BJ (cell line): ENCODE measurements at regions not wholly inside any gene's neighbourhood (a gene's known extent, or its start where the extent isn't known, plus 50 kb on each side); places are given as distances from the start of the nearest gene placed in this dataset.

Source experiments
- CTCF ChIA-PET: fragments of 350-600 bp; formaldehyde crosslinking; extraction: SDS; loops from one replicate; lab custom pipeline; 2021; ENCODE audit warnings: antibody characterized with exemption, inconsistent platforms; lab: Yijun Ruan, JAX
- POLR2A ChIA-PET: fragments of 300-600 bp; sonication (Branson Sonifier 250); formaldehyde crosslinking; extraction: SDS; loops from one replicate; lab custom pipeline; 2021; ENCODE audit warnings: antibody characterized with exemption; lab: Charles Lee
- DNase-seq: peaks from one replicate; pipeline ENCODE4 v3.0.0-alpha.2; 2011; ENCODE audit warnings: low read depth
- H3K27me3 ChIP-seq: 2 replicates; pipeline ENCODE4 v1.6.0; 2011; ENCODE audit warnings: low read length; ENCODE audit not compliant: control insufficient read depth, insufficient read depth
- H3K36me3 ChIP-seq: 2 replicates; pipeline ENCODE4 v1.5.1; 2011; ENCODE audit warnings: low read length; ENCODE audit not compliant: control insufficient read depth, insufficient read depth
- H3K4me3 ChIP-seq: 2 replicates; pipeline ENCODE4 v1.5.1; 2011; ENCODE audit warnings: low read depth, mild to moderate bottlenecking, control low read depth, low read length
- TF ChIP-seq, protein P1 (sequence below): IDR thresholded peaks from 2 replicates; pipeline ENCODE4 v1.5.1; 2011; ENCODE audit warnings: low read depth, mild to moderate bottlenecking, control low read depth, inconsistent platforms, low read length, moderate library complexity; ENCODE audit not compliant: insufficient read depth

DNA sequence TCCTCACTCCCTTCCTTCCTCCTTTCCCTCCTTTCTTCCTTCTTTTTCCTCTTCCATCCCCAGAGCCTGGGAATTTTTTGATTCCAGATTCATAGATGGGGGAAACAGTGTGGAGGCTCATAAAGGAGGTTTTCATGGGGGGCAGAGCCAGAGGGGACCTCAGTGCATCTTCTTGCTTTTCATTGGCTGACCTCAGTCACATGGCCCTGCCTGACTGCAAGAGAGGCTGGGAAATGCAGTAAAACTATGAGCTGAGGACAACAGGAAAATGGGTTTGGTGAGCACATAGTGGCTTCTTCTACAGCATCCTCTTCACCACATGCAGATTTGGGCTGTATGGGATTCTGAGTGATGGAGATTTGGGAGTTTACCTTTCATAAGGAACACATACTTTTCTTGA is 437.1 kb upstream of the TBX3 start:
- POLR2A ChIA-PET, result no interaction called here
- Histone ChIP-seq H3K4me3 (no peak overlapping the region), H3K27me3 (no peaks in the 10 kb centered on the region), H3K36me3 (no peaks in the 10 kb centered on the region)
- no peak for DNase-seq
- CTCF ChIA-PET, result no interaction called here
- TF ChIP-seq, protein P1, sequence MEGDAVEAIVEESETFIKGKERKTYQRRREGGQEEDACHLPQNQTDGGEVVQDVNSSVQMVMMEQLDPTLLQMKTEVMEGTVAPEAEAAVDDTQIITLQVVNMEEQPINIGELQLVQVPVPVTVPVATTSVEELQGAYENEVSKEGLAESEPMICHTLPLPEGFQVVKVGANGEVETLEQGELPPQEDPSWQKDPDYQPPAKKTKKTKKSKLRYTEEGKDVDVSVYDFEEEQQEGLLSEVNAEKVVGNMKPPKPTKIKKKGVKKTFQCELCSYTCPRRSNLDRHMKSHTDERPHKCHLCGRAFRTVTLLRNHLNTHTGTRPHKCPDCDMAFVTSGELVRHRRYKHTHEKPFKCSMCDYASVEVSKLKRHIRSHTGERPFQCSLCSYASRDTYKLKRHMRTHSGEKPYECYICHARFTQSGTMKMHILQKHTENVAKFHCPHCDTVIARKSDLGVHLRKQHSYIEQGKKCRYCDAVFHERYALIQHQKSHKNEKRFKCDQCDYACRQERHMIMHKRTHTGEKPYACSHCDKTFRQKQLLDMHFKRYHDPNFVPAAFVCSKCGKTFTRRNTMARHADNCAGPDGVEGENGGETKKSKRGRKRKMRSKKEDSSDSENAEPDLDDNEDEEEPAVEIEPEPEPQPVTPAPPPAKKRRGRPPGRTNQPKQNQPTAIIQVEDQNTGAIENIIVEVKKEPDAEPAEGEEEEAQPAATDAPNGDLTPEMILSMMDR, result no peak

DNA sequence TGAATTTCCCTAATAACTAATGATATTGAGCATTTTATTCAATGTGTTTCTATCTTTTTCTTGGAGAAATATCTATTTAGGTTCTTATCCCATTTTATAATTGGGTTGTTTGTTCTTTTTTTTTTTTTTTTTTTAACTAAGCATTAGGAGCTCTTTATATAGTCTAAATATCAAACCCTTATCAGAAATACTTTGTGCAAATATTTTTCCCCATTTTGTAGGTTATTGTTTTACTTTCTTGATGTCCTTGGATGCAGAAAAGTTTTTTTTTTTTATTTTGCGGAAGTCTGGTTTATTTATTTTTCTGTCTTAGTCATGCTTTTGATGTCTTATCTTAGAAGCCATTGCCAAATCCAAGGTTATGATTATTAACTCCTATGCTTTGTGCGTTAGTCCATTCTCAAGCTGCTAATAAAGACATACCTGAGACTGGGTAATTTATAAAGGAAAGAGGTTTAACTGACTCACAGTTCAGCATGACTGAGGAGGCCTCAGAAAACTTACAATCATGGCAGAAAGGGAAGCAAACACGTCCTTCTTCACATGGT is 434.3 kb upstream of the TBX3 start:
- H3K36me3 ChIP-seq, result no peaks in the 10 kb centered on the region
- H3K27me3 ChIP-seq, result no peaks in the 10 kb centered on the region
- TF ChIP-seq, protein P1, result no peak
- ChIA-PET CTCF (no interaction called here), POLR2A (no interaction called here)
- DNase-seq, result no peak
- H3K4me3 ChIP-seq, result no peak overlapping the region

DNA sequence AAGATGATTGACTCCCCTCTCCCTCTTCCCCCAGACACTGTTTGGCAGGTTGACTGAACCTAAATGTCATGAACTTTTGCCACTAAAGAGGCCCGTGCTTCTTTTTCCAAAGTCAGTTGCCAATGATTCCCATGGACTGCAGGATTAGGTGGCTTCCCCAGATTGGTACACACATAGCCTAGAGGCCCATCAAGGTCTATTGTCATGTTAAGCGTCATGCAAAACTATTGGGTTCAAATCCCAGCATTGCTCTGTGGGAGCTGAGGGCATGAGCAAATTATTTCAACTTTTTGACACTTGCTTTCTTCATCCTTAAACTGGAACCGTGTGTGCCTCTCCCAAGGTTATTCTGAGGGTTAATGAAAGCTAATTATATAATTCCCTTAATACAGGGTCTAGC is 430.2 kb upstream of the TBX3 start:
- no peaks in the 10 kb centered on the region for H3K36me3 ChIP-seq
- no peaks in the 10 kb centered on the region for H3K27me3 ChIP-seq
- ChIA-PET CTCF (interaction anchor here (0.7 kb wide), 1 partner anchor 13 kb away, joined by 3 read pairs; no protein-coding TSS in a partner anchor), POLR2A (no interaction called here)
- no peak overlapping the region for H3K4me3 ChIP-seq
- TF ChIP-seq, protein P1, result no peak
- DNase-seq, result no peak

DNA sequence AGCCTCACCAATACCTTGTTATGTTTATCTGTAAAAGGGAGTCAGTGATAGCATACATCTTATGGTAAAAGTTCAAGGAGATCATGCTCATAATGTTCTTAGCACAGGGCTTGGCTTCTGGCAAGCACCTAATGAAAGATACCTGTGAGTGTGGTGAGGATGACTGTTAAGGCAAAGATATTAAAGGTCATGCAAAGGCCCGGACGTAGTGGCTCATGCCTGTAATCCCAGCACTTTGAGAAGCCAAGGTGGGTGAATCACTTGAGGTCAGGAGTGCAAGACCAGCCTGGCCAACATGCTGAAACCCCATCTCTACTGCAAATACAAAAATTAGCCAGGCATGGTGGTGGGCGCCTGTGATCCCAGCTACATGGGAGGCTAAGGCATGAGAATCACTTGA is 425.9 kb upstream of the TBX3 start:
- H3K36me3 ChIP-seq, result no peaks in the 10 kb centered on the region
- POLR2A ChIA-PET, result no interaction called here
- CTCF ChIA-PET, result no interaction called here
- TF ChIP-seq, protein P1, result no peak
- H3K4me3 ChIP-seq, result no peak overlapping the region
- DNase-seq, result no peak
- H3K27me3 ChIP-seq, result no peaks in the 10 kb centered on the region

DNA sequence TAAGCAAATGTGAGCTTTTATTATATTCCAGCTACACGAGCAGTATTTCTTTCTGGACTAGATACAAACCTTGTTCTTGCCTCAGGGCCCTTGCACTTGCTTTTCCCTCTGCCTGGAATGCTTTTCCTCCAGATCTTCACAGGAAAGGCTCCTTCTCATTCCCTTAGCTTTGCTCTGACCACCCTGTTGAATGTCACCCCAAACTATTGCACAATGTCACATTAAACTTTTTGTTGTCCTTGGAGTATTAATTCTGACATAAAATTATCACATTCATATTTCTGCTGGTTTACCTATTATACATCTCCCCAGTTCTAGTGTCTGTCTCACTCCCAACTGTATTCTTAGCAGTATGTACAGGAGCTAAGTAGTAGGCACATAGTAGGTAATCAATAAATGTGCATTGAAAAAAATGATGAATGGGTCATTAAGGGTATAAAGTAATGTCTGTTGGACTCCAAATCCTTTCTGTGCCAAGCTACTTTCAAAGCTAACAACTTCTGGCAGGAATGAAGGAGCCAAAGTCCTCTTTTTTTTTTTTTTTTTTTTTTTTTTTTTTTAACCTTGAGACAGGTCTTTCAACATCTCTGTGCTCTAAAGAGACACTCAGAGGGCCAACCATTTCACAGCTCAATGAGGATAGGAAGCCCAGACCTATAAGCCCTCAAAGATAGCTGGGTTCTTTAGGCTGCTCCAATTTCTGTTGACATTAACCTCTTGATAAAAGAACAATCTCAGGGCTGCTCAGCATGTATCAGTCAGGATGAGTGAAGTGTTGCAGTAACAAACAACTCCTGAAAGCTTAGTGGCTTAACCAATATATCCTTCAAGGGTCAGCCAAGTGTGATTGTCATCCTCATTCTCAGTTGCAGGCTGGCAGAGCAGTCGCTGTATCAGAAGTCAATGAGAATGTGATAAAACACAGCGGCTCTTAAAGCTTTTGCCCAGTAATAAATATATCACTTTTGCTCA is 424.4 kb upstream of the TBX3 start:
- ChIA-PET POLR2A (no interaction called here), CTCF (interaction anchor here (0.8 kb wide), 1 partner anchor 11 kb away, joined by 3 read pairs; no protein-coding TSS in a partner anchor)
- DNase-seq, result no peak
- no peaks in the 10 kb centered on the region for H3K36me3 ChIP-seq
- H3K4me3 ChIP-seq, result no peak overlapping the region
- TF ChIP-seq, protein P1, result no peak
- no peaks in the 10 kb centered on the region for H3K27me3 ChIP-seq
